HL-60 (cell line): ENCODE measurements at regions not wholly inside any gene's neighbourhood (a gene's known extent, or its start where the extent isn't known, plus 50 kb on each side); places are given as distances from the start of the nearest gene placed in this dataset.

Source experiments
- POLR2AphosphoS5 ChIP-seq: IDR thresholded peaks from 2 replicates; pipeline ENCODE4 v1.6.1; 2012; ENCODE audit warnings: low read depth
- TF ChIP-seq, protein P1 (sequence below): IDR thresholded peaks from one replicate; pipeline ENCODE4 v1.5.1; 2011; ENCODE audit warnings: low read length, control low read depth, inconsistent platforms; ENCODE audit not compliant: insufficient read depth

GRCh38 chr15:92833493-92834271 lies 66.4 kb upstream of the CHD2 start:
- TF ChIP-seq, protein P1, sequence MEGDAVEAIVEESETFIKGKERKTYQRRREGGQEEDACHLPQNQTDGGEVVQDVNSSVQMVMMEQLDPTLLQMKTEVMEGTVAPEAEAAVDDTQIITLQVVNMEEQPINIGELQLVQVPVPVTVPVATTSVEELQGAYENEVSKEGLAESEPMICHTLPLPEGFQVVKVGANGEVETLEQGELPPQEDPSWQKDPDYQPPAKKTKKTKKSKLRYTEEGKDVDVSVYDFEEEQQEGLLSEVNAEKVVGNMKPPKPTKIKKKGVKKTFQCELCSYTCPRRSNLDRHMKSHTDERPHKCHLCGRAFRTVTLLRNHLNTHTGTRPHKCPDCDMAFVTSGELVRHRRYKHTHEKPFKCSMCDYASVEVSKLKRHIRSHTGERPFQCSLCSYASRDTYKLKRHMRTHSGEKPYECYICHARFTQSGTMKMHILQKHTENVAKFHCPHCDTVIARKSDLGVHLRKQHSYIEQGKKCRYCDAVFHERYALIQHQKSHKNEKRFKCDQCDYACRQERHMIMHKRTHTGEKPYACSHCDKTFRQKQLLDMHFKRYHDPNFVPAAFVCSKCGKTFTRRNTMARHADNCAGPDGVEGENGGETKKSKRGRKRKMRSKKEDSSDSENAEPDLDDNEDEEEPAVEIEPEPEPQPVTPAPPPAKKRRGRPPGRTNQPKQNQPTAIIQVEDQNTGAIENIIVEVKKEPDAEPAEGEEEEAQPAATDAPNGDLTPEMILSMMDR: no peak
- TF ChIP-seq POLR2AphosphoS5: no peak
